ENCODE measurements at regions not wholly inside any gene's neighbourhood (a gene's known extent, or its start where the extent isn't known, plus 50 kb on each side); places are given as distances from the start of the nearest gene placed in this dataset.

GRCh38 chr5:73355108-73355507 is 93.5 kb downstream of the FOXD1 start:
- no peak for TF ChIP-seq CTCF (IDR thresholded peaks at IDR 0.05)
- WGBS, 5 donors: 32 to 58% (median 51%) methylated on average over 1 of the region's 1 CpG
- intact Hi-C loops (cut with DNase I; ENCODE audit: low total_unique reads): no loop called here
- peaks cover 0 to 50% (median 11%) of the 10 kb centered on the region in 3 donors for H3K27me3 ChIP-seq
- no peak overlapping the region for H3K27ac ChIP-seq
- H3K36me3 ChIP-seq: no peaks in the 10 kb centered on the region
- H3K9me3 ChIP-seq: peaks cover 0 to 19% (median 14%) of the 10 kb centered on the region in 4 donors
- H3K4me3 ChIP-seq: no peak overlapping the region
- no peak for DNase-seq
- H3K4me1 ChIP-seq: no peaks in the 10 kb centered on the region

GRCh38 chr5:73354406-73354805 is 94.2 kb downstream of the FOXD1 start:
- Histone ChIP-seq H3K4me1 (no peaks in the 10 kb centered on the region), H3K27me3 (peaks cover 0 to 53% (median 11%) of the 10 kb centered on the region in 3 donors), H3K4me3 (no peak overlapping the region), H3K36me3 (no peaks in the 10 kb centered on the region), H3K27ac (no peak overlapping the region), H3K9me3 (peaks cover 0 to 26% (median 18%) of the 10 kb centered on the region in 4 donors)
- WGBS, 5 donors: 75 to 87% (median 86%) methylated on average over 2 of the region's 2 CpGs
- DNase-seq: no peak
- intact Hi-C loops (cut with DNase I; ENCODE audit: low total_unique reads): no loop called here
- TF ChIP-seq EP300 (IDR thresholded peaks at IDR 0.05): no peak
- no peak for TF ChIP-seq CTCF (IDR thresholded peaks at IDR 0.05)
- TF ChIP-seq POLR2AphosphoS5 (IDR thresholded peaks at IDR 0.05): no peak
- TF ChIP-seq POLR2A (IDR thresholded peaks at IDR 0.05): no peak

- Histone ChIP-seq H3K4me3 (no peak overlapping the region), H3K27ac (no peak overlapping the region), H3K36me3 (no peaks in the 10 kb centered on the region), H3K4me1 (no peaks in the 10 kb centered on the region), H3K27me3 (peaks cover 0 to 50% (median 11%) of the 10 kb centered on the region in 3 donors), H3K9me3 (peaks cover 0 to 40% (median 32%) of the 10 kb centered on the region in 4 donors)
- no peak for TF ChIP-seq EP300 (IDR thresholded peaks at IDR 0.05)
- TF ChIP-seq CTCF (IDR thresholded peaks at IDR 0.05): no peak
- TF ChIP-seq POLR2A (IDR thresholded peaks at IDR 0.05): no peak
- no peak for TF ChIP-seq POLR2AphosphoS5 (IDR thresholded peaks at IDR 0.05)
- no peak for DNase-seq
- intact Hi-C loops (cut with DNase I; ENCODE audit: low total_unique reads): no loop called here
Measured at GRCh38 chr5:73352649-73353230, 95.8 kb downstream of the FOXD1 start.

GRCh38 chr5:73352243-73352642 is 96.3 kb downstream of the FOXD1 start:
- Histone ChIP-seq H3K27me3 (peaks cover 0 to 45% (median 11%) of the 10 kb centered on the region in 3 donors), H3K9me3 (peaks cover 0 to 43% (median 36%) of the 10 kb centered on the region in 4 donors), H3K4me3 (no peak overlapping the region), H3K27ac (no peak overlapping the region), H3K4me1 (no peaks in the 10 kb centered on the region), H3K36me3 (no peaks in the 10 kb centered on the region)
- TF ChIP-seq POLR2AphosphoS5 (IDR thresholded peaks at IDR 0.05) (no peak), CTCF (IDR thresholded peaks at IDR 0.05) (no peak), POLR2A (IDR thresholded peaks at IDR 0.05) (no peak), EP300 (IDR thresholded peaks at IDR 0.05) (no peak)
- WGBS, 5 donors: 76 to 96% (median 83%) methylated on average over 1 of the region's 1 CpG
- no peak for DNase-seq
- intact Hi-C loops (cut with DNase I; ENCODE audit: low total_unique reads): no loop called here

All from stomach (tissue), 8 donors.